K562 (cell line): ENCODE measurements at regions not wholly inside any gene's neighbourhood (a gene's known extent, or its start where the extent isn't known, plus 50 kb on each side); places are given as distances from the start of the nearest gene placed in this dataset.

ENCODE experiments used
- ATAC-seq: fragments of 200-7000 bp; cut with Tn5 transposase; 3 replicates; pipeline ENCODE4 v1.9.1; 2020; ENCODE audit warnings: moderate library complexity
- BruUV-seq: library from RNA; stranded (reverse); fragments of 400-500 nt; replicated peaks from 2 replicates; lab custom pipeline; 2021; lab: Mats Ljungman, UMichigan
- CTCF ChIA-PET: fragments of 300-600 bp; formaldehyde crosslinking; extraction: SDS; loops from one replicate; lab custom pipeline; 2021; ENCODE audit warnings: low intra/inter-chr PET ratio; lab: Yijun Ruan, JAX
- POLR2A ChIA-PET: fragments of 300-600, 350-650 bp; sonication (Branson Sonifier 250); formaldehyde crosslinking; extraction: SDS; loops from one replicate; lab custom pipeline; 2021; ENCODE audit warnings: antibody characterized with exemption, inconsistent platforms; lab: Yijun Ruan, JAX
- DNase-seq, 4 experiments: peaks; one replicate each; pipeline versions ENCODE4 v3.0.0 to v3.0.0-alpha.2; 2011 to 2018; ENCODE audit warnings: low spot score in 3 of 4, mixed read lengths in 3 of 4; ENCODE audit errors: extremely low read depth in 1 of 4
- FAIRE-seq: peaks from 2 replicates; lab custom pipeline; 2011; peaks lifted over from hg19 to GRCh38; lab: Jason Lieb, UNC
- H2AFZ ChIP-seq: 2 replicates; pipeline ENCODE4 v1.6.0; 2011; ENCODE audit warnings: low read depth, low read length, control low read depth, inconsistent platforms
- H3K27ac ChIP-seq: fragments of 200-600 bp; 3 replicates; pipeline ENCODE4 v1.8.0; 2011; ENCODE audit warnings: low read depth, mild to moderate bottlenecking, control low read depth, inconsistent platforms, low read length, moderate library complexity, mixed read lengths; ENCODE audit errors: extremely low read depth
- H3K27me3 ChIP-seq, 2 experiments: fragments of 300-600 bp in 1 of 2; 2 replicates in 1 of 2; 3 replicates in 1 of 2; pipeline versions ENCODE4 v1.6.0 to v1.8.0; 2011; ENCODE audit warnings: inconsistent platforms in 2 of 2, low read length in 2 of 2, mild to moderate bottlenecking in 1 of 2, mixed read lengths in 1 of 2, moderate library complexity in 1 of 2; ENCODE audit not compliant: control insufficient read depth in 2 of 2, insufficient read depth in 2 of 2
- H3K36me3 ChIP-seq: fragments of 300-600 bp; 3 replicates; pipeline ENCODE4 v1.8.0; 2011; ENCODE audit warnings: mild to moderate bottlenecking, low read length, inconsistent platforms; ENCODE audit not compliant: control insufficient read depth, insufficient read depth
- H3K4me1 ChIP-seq, 2 experiments: fragments of 200-600 bp in 1 of 2; replicated peaks in 1 of 2; 2 replicates in 1 of 2; 3 replicates in 1 of 2; pipeline versions ENCODE4 v1.5.1 to v1.8.0; 2011; ENCODE audit warnings: inconsistent platforms in 2 of 2, low read length in 2 of 2, mild to moderate bottlenecking in 1 of 2, mixed read lengths in 1 of 2, moderate library complexity in 1 of 2; ENCODE audit not compliant: control insufficient read depth in 2 of 2, insufficient read depth in 2 of 2
- H3K4me2 ChIP-seq: 2 replicates; pipeline ENCODE4 v1.6.1; 2011; ENCODE audit warnings: low read length, control low read depth, inconsistent platforms, mixed read lengths; ENCODE audit not compliant: insufficient read depth
- H3K4me3 ChIP-seq: fragments of 200-600 bp; sonication (generic), shearing (Covaris generic); 2 replicates; pipeline ENCODE4 v1.5.1; 2016; ENCODE audit warnings: control low read depth, inconsistent platforms
- H3K79me2 ChIP-seq: fragments of 200-600 bp; 3 replicates; pipeline ENCODE4 v1.8.0; 2011; ENCODE audit warnings: low read length, inconsistent platforms; ENCODE audit not compliant: control insufficient read depth, insufficient read depth
- H3K9ac ChIP-seq, 2 experiments: 2 replicates each; pipeline versions ENCODE4 v1.6.0 to v1.6.1; 2011; ENCODE audit warnings: low read depth in 2 of 2, low read length in 2 of 2, control low read depth in 1 of 2, inconsistent platforms in 1 of 2, mild to moderate bottlenecking in 1 of 2, mixed read lengths in 1 of 2; ENCODE audit not compliant: insufficient read depth in 1 of 2
- H3K9me1 ChIP-seq: one replicate; pipeline ENCODE4 v1.6.0; 2011; ENCODE audit warnings: inconsistent platforms, mild to moderate bottlenecking, low read length, moderate library complexity; ENCODE audit not compliant: control insufficient read depth, insufficient read depth
- H3K9me3 ChIP-seq: replicated peaks from 2 replicates; pipeline ENCODE4 v1.5.1; 2011; ENCODE audit warnings: low read depth, low read length, inconsistent platforms; ENCODE audit not compliant: control insufficient read depth, insufficient read depth
- H4K20me1 ChIP-seq: replicated peaks from 2 replicates; pipeline ENCODE4 v1.6.1; 2011; ENCODE audit warnings: low read length, inconsistent platforms, mixed read lengths; ENCODE audit not compliant: control insufficient read depth, insufficient read depth
- ASH1L ChIP-seq: fragments of 450-650 bp; IDR thresholded peaks from 2 replicates; pipeline ENCODE4 v1.6.1; 2018; ENCODE audit warnings: borderline replicate concordance, mild to moderate bottlenecking, low read depth; ENCODE audit not compliant: partially characterized antibody
- BMI1 ChIP-seq: fragments of 150-350 bp; IDR thresholded peaks from 2 replicates; pipeline ENCODE4 v1.6.1; 2014; ENCODE audit warnings: low read length
- CAMTA2 ChIP-seq: fragments of 250-450 bp; sonication (Bioruptor Pico); conservative IDR thresholded peaks from 2 replicates; pipeline ENCODE4 v1.5.1; 2022
- CEBPB ChIP-seq: fragments of 450-650 bp; IDR thresholded peaks from 2 replicates; pipeline ENCODE4 v1.6.1; 2016; ENCODE audit warnings: missing genetic modification characterization, missing compliant biosample characterization
- EWSR1 ChIP-seq: fragments of 450-650 bp; IDR thresholded peaks from 2 replicates; pipeline ENCODE4 v1.6.1; 2018; ENCODE audit warnings: borderline replicate concordance, mild to moderate bottlenecking, low read depth, moderate library complexity; ENCODE audit not compliant: partially characterized antibody
- RFX1 ChIP-seq: fragments of 450-650 bp; IDR thresholded peaks from 2 replicates; pipeline ENCODE4 v1.6.1; 2016; ENCODE audit warnings: mild to moderate bottlenecking, moderate library complexity
- SMAD4 ChIP-seq: fragments of 250-450 bp; sonication (Bioruptor Pico); conservative IDR thresholded peaks from 2 replicates; pipeline ENCODE4 v1.8.0; 2021; ENCODE audit warnings: inconsistent platforms, mild to moderate bottlenecking, moderate library complexity
- TCF3 ChIP-seq: sonication (generic); formaldehyde crosslinking; IDR thresholded peaks from 2 replicates; pipeline ENCODE4 v1.4.0; 2020; ENCODE audit warnings: mild to moderate bottlenecking, missing genetic modification reagents
- TCF7 ChIP-seq: sonication (generic); IDR thresholded peaks from 2 replicates; pipeline ENCODE4 v1.6.1; 2016; ENCODE audit warnings: antibody characterized with exemption, borderline replicate concordance
- TFE3 ChIP-seq: fragments of 450-650 bp; formaldehyde crosslinking; IDR thresholded peaks from 2 replicates; pipeline ENCODE4 v1.4.0; 2020; ENCODE audit warnings: mild to moderate bottlenecking, mixed read lengths
- THRB ChIP-seq: fragments of 450-650 bp; formaldehyde crosslinking; conservative IDR thresholded peaks from 2 replicates; pipeline ENCODE4 v1.4.0; 2022; ENCODE audit warnings: mild to moderate bottlenecking, missing genetic modification characterization
- ZNF121 ChIP-seq: sonication (generic); formaldehyde crosslinking; conservative IDR thresholded peaks from 2 replicates; pipeline ENCODE4 v1.8.0; 2022; ENCODE audit warnings: missing genetic modification reagents
- ZNF239 ChIP-seq: fragments of 250-450 bp; sonication (Bioruptor Pico); IDR thresholded peaks from 2 replicates; pipeline ENCODE4 v1.4.0; 2020; ENCODE audit warnings: mild to moderate bottlenecking
- ZNF408 ChIP-seq: fragments of 250-450 bp; sonication (Bioruptor Pico); IDR thresholded peaks from 2 replicates; pipeline ENCODE4 v1.4.0; 2020; ENCODE audit warnings: low read depth, mild to moderate bottlenecking, moderate library complexity
- ZNF589 ChIP-seq: fragments of 200-800 bp; sonication (Bioruptor generic); IDR thresholded peaks from 2 replicates; pipeline ENCODE4 v1.6.1; 2016; ENCODE audit warnings: low read depth, missing genetic modification characterization, missing compliant biosample characterization
- WGBS: fragments of 100-300 bp; shearing (Covaris generic); methylation state at CpG from one replicate; pipeline ENCODE4 v1.1.6; 2016; ENCODE audit warnings: low coverage, mixed read lengths; ENCODE audit not compliant: insufficient coverage; ENCODE audit errors: missing lambda C conversion rate; 5-methylcytosine and 5-hydroxymethylcytosine counted together
- in situ Hi-C: fragments of 300-500 bp; cut with MboI; formaldehyde crosslinking; loops from 4 replicates; pipeline ENCODE4 v1.15.0; 2018; ENCODE audit warnings: inconsistent platforms, mixed read lengths
- intact Hi-C: fragments of 100-400 bp; cut with micrococcal nuclease; formaldehyde crosslinking; loops from 2 replicates; pipeline ENCODE4 v1.14.2; 2022

- intact Hi-C loops = no loop called here
- CTCF ChIA-PET = no interaction called here
These were observed 146.3 kb upstream of the RGMB start for GRCh38 chr5:98627121-98627520.

GRCh38 chr5:98630621-98631020 lies 142.8 kb upstream of the RGMB start:
- Histone ChIP-seq H4K20me1 (no peaks in the 10 kb centered on the region), H3K27me3 (no peaks in the 10 kb centered on the region), H3K4me3 (no peak overlapping the region), H3K36me3 (no peaks in the 10 kb centered on the region), H3K4me1 (no peaks in the 10 kb centered on the region), H3K4me2 (no peak overlapping the region), H3K79me2 (no peaks in the 10 kb centered on the region), H3K27ac (no peak overlapping the region), H3K9ac (no peak overlapping the region), H2AFZ (no peak overlapping the region), H3K9me1 (no peaks in the 10 kb centered on the region), H3K9me3 (no peaks in the 10 kb centered on the region)
- in situ Hi-C loops = no loop called here
- FAIRE-seq (no peak), ATAC-seq (no peak), DNase-seq (no peak)
- ChIA-PET POLR2A (no interaction called here), CTCF (no interaction called here)
- 0% methylated on average over 1 of the region's 1 CpG for WGBS
- BruUV-seq = no TSS peak
- intact Hi-C loops = no loop called here
- TF ChIP-seq RFX1 (no peak), ASH1L (no peak), CAMTA2 (CRISPR knock-in tag) (no peak), TFE3 (CRISPR knock-in tag) (no peak), ZNF408 (CRISPR knock-in tag) (no peak), ZNF239 (CRISPR knock-in tag) (no peak), BMI1 (no peak), ZNF121 (CRISPR knock-in tag) (no peak), SMAD4 (CRISPR knock-in tag) (no peak), CEBPB (tag) (no peak)

More at GRCh38 chr5:98627121-98627520, 146.3 kb upstream of the RGMB start:
- no peak for ATAC-seq
- Histone ChIP-seq H3K9ac (no peak overlapping the region), H3K36me3 (no peaks in the 10 kb centered on the region), H3K9me1 (no peaks in the 10 kb centered on the region), H3K4me3 (no peak overlapping the region), H3K9me3 (no peaks in the 10 kb centered on the region; the same call in 1 of the 2 replicates), H4K20me1 (no peaks in the 10 kb centered on the region), H3K79me2 (no peaks in the 10 kb centered on the region), H3K27me3 (no peaks in the 10 kb centered on the region), H2AFZ (no peak overlapping the region), H3K4me1 (no peaks in the 10 kb centered on the region), H3K4me2 (no peak overlapping the region), H3K27ac (no peak overlapping the region)
- in situ Hi-C loops = no loop called here
- 0% methylated on average over 3 of the region's 3 CpGs for WGBS
- POLR2A ChIA-PET = no interaction called here
- TF ChIP-seq ZNF589 (CRISPR knock-in tag) = no peak
- no peak for TF ChIP-seq TCF3 (CRISPR knock-in tag)
- TF ChIP-seq THRB = no peak
- no peak for TF ChIP-seq EWSR1
- no peak for TF ChIP-seq TCF7
- BruUV-seq = no TSS peak
- no peak for FAIRE-seq
- no peak for DNase-seq
